ENCODE measurements at regions not wholly inside any gene's neighbourhood (a gene's known extent, or its start where the extent isn't known, plus 50 kb on each side); places are given as distances from the start of the nearest gene placed in this dataset.

DNA sequence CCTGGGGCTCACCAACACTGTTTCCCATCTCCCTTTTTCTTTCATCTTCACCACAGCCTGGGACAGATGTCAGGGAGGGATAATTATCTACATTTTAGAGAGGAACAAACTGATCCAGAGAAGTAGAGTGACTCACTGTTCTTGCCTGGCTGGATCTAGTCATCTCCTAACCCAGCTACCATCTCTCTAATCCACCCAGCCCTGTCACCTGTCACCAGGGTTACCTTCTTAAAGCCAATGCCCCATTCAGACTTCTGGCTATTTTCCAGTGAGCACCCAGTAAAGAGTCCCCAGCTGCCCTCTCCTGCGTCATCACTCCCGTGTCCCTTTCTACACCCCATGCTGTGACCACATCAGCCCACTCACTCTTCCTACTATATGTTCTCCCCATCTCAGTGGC is 68.4 kb upstream of the DUSP5 start:
- DNase-seq (ENCODE audit: low read depth in 1 of 2, low spot score in 1 of 2): no peak
- in situ Hi-C loops (cut with HindIII; ENCODE audit: low pct_unique_long_range_greater_than_20kb, low sequenced_read_pairs): no loop called here
- TF ChIP-seq JUND (IDR thresholded peaks at IDR 0.05; ENCODE audit: low read depth): no peak

DNA sequence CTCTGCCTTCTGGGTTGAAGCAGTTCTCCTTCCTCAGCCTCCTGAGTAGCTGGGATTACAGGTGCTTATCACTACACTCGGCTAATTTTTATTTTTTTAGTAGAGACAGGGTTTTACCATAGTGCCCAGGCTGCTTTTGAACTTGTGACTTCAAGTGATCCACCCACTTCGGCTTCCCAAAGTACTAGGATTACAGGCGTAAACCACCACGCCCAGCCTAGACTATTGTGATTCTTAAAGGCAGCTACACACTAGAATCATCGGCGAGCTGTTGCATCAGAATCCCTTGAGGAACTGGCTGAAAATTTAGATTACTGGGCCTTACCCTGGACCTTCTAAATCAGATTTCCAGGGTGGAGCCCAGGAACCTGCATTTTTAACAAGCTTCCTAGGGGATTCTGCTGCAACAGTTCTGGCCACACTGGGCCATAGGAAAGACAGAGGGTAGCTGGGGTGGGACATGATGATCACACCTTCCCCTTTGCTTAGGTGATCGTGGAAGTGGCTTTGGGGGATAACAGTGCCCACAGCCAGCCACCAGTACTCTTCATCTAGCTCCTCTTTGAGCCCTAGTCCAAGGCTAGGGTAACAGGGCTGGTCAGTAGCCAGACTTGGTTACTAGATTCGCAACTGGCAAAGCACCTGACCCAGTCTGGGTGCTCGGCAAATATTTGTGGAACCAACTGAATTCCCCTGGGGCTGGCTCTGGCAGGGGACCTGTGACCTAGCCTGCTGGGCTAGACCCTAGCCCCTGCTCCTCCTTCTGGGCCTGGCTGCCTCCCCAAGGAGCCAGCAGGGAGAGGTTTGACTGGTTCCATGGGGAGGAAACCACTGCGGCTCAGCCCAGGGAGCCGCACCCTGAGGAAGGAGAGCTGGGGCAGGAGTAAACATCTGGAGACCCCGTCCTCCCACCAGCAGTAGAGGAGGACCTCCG is 67.1 kb upstream of the DUSP5 start:
- TF ChIP-seq JUND (IDR thresholded peaks at IDR 0.05; ENCODE audit: low read depth): no peak; the same call in 1 of the 2 replicates
- in situ Hi-C loops (cut with HindIII; ENCODE audit: low pct_unique_long_range_greater_than_20kb, low sequenced_read_pairs): no loop called here
- peak; percentile 33 to 97 for DNase-seq (ENCODE audit: low read depth in 1 of 2, low spot score in 1 of 2)

DNA sequence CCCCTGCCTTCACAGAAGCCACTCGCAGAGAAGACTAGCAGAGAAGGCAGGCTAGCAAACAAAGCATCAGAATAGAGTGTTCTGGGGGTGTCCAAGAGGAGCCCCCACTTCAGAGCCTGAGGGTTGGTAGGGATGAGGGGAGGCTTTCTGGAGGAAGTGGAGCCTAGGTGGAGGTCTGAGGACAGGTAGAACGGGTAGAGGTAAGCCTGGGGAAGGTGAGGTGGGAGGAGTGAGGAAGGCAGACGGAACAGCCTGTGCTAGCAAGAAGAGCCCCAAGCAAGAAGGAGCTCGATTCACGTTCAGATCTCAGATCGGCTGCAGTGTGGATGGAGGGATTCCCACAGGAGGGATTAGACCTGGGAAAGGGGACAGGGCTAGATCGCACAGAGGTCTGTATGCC is 66.0 kb upstream of the DUSP5 start:
- TF ChIP-seq JUND (IDR thresholded peaks at IDR 0.05; ENCODE audit: low read depth): no peak
- in situ Hi-C loops (cut with HindIII; ENCODE audit: low pct_unique_long_range_greater_than_20kb, low sequenced_read_pairs): no loop called here
- peak in 1 of 2 experiments; percentile 79 for DNase-seq (ENCODE audit: low read depth in 1 of 2, low spot score in 1 of 2)

DNA sequence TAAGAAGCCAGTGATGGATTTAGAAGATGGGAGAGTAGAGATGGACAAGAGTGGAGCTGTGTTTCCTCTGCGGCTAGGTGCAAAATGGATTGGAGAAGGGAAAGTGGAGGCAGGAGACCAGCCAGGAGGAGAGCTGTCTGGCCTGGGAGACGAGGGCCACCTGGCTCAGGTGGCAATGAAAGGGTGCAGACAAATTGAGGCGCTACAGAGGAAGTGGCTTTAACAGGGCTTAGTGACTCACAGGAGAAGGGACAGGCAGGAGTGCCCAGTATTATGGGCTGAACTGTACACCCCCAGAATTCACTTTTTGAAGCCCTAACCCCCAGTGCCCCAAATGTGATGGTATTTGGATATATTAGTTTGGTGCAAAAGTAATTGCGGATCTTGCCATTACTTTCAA is 65.6 kb upstream of the DUSP5 start:
- in situ Hi-C loops (cut with HindIII; ENCODE audit: low pct_unique_long_range_greater_than_20kb, low sequenced_read_pairs): no loop called here
- TF ChIP-seq JUND (IDR thresholded peaks at IDR 0.05; ENCODE audit: low read depth): no peak
- no peak for DNase-seq (ENCODE audit: low read depth in 1 of 2, low spot score in 1 of 2)

DNA sequence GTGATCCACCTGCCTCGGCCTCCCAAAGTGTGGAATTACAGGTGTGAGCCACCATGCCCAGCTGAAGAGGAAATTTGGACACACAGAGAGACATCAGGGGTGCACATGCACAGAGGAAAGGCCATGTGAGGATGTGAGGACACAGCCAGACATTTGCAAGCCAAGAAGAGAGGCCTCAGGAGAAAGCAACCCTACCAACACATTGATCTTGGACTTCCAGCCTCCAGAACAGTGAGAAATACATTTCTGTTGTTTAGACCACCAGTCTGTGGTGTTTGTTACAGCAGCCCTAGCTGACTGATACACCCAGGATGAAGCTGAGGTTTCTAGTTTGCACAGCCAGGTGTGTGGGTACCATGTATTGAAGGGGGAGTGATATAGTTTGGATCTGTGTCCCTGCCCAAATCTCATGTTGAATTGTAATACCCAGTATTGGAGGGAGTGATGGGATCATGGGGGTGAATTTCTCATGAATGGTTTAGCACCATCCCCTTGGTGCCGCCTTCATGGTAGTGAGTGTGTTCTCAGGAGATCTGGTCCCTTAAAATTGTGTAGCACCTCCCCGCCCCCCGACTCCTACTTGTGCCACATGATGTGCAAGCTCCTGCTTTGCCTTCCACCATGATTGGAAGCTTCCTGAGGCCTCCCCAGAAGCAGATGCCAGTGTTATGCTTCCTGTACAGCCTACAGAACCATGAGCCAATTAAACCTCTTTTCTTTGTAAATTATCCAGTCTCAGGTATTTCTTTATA is 64.7 kb upstream of the DUSP5 start:
- no peak for TF ChIP-seq JUND (IDR thresholded peaks at IDR 0.05; ENCODE audit: low read depth)
- in situ Hi-C loops (cut with HindIII; ENCODE audit: low pct_unique_long_range_greater_than_20kb, low sequenced_read_pairs): no loop called here
- no peak for DNase-seq (ENCODE audit: low read depth in 1 of 2, low spot score in 1 of 2)

DNA sequence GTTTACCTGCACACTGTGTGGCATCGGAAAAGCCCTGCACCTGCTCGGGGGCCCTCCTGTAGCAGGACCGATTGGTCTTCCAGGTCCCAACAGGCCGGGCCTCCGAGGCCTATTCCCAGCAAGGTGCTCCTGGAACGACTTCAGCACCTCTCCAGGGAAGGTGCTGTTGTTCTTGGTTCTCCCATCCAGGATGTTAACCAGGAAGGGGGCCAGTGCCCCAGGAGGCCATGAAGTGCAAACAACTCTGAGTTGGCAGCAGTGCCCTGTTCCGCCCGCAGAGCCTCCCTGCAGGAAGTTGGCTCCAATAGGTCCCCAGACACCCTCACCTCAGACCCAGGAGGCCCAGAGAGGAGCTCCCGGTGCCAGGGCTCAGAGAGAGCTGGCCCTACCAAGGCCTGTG is 64.0 kb upstream of the DUSP5 start:
- TF ChIP-seq JUND (IDR thresholded peaks at IDR 0.05; ENCODE audit: low read depth): no peak; the same call in 1 of the 2 replicates
- in situ Hi-C loops (cut with HindIII; ENCODE audit: low pct_unique_long_range_greater_than_20kb, low sequenced_read_pairs): no loop called here
- DNase-seq (ENCODE audit: low read depth in 1 of 2, low spot score in 1 of 2): peak; percentile 31 to 95

DNA sequence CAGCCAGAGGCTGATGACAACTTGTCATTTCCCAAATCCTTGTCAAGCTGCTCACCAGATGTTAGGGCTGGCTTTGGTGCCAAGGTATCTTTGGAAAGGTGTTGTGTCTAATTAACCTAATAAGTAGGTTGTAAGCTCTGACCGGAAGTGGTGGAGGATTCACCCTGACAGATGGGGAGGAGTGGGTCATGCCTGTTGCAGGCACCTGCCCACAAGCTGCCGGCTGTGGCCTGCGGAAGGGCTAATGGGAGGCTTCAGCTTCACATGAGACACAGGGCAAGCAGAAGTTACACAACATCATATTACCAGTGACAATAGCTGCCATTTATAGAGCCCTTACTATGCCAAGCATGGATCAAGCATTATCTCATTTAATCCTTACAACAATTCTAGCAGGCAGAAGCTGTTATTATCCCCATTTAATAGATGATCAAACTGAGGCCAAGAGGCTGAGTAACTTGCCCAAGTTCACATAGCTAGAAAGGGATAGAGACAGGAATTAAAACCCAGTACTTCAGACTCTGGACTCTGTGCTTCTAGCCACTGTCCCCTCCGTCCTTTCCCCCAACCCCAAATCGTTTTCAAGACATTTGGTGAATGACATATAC is 63.1 kb upstream of the DUSP5 start:
- no peak for DNase-seq (ENCODE audit: low read depth in 1 of 2, low spot score in 1 of 2)
- in situ Hi-C loops (cut with HindIII; ENCODE audit: low pct_unique_long_range_greater_than_20kb, low sequenced_read_pairs): no loop called here
- no peak for TF ChIP-seq JUND (IDR thresholded peaks at IDR 0.05; ENCODE audit: low read depth)

DNA sequence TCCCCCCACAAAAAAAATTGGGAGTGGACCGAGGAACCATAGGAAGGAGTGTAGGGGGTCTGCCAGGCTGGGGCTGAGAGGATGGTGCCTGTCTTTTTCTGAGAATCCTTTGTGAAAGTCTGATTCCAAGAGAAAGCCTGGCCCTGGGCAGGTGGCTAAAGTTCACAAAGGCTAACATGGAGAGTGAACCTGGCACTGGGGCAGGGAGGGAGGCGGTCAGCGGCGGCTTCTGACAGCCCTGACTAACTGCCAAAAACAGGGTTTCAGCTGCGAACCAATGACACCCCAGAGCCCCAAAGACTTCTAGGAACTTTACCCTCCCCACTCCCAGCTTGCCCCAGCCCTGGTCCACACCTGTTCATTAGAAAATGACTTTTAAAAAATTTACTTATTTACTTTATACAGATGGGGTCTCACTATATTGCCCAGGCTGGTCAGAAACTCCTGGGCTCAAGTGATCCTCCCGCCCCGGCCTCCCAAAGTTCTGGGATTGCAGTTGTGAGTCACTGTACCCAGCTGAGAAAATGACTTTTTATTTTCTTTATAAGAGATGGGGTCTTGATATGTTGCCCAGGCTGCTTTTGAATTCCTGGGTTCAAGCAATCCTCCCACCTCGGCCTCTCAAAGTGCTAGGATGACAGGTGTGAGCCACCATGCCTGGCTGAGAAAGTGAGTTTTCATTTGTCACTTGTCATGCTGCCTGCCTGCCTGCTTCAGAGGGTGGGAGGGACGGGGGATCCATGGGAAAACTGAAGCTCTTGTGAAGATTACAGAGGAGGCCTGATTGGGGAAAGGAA is 61.0 kb upstream of the DUSP5 start:
- in situ Hi-C loops (cut with HindIII; ENCODE audit: low pct_unique_long_range_greater_than_20kb, low sequenced_read_pairs): no loop called here
- DNase-seq (ENCODE audit: low read depth in 1 of 2, low spot score in 1 of 2): no peak
- no peak for TF ChIP-seq JUND (IDR thresholded peaks at IDR 0.05; ENCODE audit: low read depth)

DNA sequence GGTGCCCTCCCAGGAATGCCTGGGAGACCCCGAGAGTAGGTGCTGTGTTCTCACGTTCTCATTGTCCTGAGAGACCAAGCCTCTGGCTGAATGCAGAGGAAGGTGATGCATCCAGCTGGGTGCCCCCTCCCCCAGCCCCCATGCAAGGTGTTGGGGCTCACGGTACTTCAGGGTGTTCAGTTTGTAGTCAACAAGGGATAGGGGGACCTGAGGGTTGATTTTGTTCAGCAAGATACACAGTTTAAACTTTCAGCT is 60.4 kb upstream of the DUSP5 start:
- no peak for DNase-seq (ENCODE audit: low read depth in 1 of 2, low spot score in 1 of 2)

DNA sequence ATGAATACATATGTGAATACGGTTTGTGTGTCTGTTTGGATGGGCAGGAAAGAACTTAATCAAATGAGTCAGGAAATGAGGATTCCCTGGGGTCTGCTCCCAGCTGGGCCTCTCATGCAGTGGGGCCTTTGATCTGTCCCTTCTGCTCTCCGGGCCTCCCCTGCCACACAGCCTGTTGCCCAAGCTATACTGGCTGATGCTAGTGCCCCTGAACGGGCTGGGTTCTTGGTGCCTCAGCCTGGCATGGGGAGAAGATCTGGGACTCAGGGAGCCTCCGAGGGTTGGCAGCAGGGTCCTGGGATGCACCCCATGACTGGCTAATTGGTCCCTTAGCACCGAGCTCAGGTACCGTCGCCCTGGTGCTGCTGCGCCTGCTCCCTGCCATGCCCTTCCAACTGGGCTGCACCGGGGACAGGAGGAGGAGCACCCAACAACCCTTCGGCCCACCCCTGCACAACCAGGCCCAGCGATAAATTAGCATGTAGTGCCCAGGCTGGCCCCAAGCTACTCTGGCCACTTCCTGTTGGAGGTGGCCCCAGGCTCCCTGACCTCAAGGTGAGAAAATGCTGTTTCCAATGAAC is 59.9 kb upstream of the DUSP5 start:
- TF ChIP-seq JUND (IDR thresholded peaks at IDR 0.05; ENCODE audit: low read depth): no peak
- in situ Hi-C loops (cut with HindIII; ENCODE audit: low pct_unique_long_range_greater_than_20kb, low sequenced_read_pairs): no loop called here
- DNase-seq (ENCODE audit: low read depth in 1 of 2, low spot score in 1 of 2): no peak

More for the DNA sequence above, 60.4 kb upstream of the DUSP5 start:
- in situ Hi-C loops (cut with HindIII; ENCODE audit: low pct_unique_long_range_greater_than_20kb, low sequenced_read_pairs): no loop called here
- TF ChIP-seq JUND (IDR thresholded peaks at IDR 0.05; ENCODE audit: low read depth): no peak

DNA sequence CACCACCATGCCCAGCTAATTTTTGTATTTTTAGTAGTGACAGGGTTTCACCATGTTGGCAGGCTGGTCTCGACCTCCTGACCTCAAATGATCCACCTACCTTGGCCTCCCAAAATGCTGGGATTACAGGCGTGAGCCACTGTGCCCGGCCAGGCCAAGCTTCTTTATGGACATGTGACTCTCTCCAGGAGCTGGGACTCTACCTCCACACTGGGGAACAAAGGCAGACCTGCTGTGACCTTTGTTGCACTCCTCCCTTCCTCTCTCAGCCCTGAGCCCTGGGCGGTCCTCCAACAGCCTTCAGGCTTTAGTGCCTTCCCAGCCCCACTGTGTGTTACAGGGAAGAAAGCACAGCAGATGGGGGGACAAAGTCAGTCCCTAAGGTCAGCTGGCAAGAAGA is 55.0 kb upstream of the DUSP5 start:
- DNase-seq (ENCODE audit: low read depth in 1 of 2, low spot score in 1 of 2): no peak
- no peak for TF ChIP-seq JUND (IDR thresholded peaks at IDR 0.05; ENCODE audit: low read depth)
- in situ Hi-C loops (cut with HindIII; ENCODE audit: low pct_unique_long_range_greater_than_20kb, low sequenced_read_pairs): no loop called here
